ENCODE measurements at regions not wholly inside any gene's neighbourhood (a gene's known extent, or its start where the extent isn't known, plus 50 kb on each side); places are given as distances from the start of the nearest gene placed in this dataset.

DNA sequence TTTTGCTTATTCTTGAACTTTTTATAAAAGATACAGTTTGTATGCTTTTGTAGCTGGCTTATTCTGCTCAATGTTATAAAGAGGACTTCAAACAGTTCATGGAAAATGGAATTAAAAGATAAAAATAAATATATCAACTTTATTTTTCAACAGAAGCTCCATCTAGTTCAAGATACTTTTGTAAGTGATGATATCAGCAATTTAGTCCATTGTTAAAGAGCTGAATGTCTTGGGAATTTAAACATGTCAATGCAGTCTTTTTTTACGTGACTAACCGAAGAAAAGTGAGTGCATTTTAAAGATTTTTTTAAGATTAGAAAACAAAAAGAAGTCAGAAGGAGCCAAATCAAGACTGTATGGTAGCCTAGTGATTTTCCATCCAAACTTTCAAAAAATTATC lies 85.4 kb upstream of the CHST9 start:
- H3K4me3 ChIP-seq (ENCODE audit: low read depth, low read length) = no peak overlapping the region
- no peak for TF ChIP-seq CTCF (IDR thresholded peaks at IDR 0.05; ENCODE audit: insufficient read depth, low read depth, low read length, missing control alignments)
- no peak for DNase-seq (ENCODE audit: low read depth)

DNA sequence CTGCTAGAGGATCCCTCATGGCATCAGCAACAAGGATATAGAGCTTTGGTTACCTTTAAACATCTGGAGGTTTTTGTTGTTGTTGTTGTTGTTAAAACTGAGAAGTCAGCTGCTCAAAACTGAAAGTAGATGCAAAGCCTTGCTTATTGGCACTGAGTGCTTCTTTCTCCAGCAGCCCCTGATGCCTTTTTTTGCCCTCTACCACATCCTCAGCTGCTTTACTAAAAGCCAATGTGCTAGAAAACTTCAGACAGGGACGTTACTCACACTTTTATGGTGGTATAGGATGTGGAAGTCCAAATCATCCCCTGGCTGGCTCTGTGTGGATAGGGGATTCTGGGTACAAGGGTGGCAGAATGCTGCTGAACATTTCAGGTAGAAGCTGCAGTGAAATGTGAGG lies 78.3 kb upstream of the CHST9 start:
- TF ChIP-seq CTCF (IDR thresholded peaks at IDR 0.05; ENCODE audit: insufficient read depth, low read depth, low read length, missing control alignments) = no peak

GRCh38 chr18:27261769-27262549 lies 76.9 kb upstream of the CHST9 start:
- DNase-seq (ENCODE audit: low read depth) = no peak
- no peak overlapping the region for H3K4me3 ChIP-seq (ENCODE audit: low read depth, low read length)
- TF ChIP-seq CTCF (IDR thresholded peaks at IDR 0.05; ENCODE audit: insufficient read depth, low read depth, low read length, missing control alignments) = no peak

More for the DNA sequence above, 78.3 kb upstream of the CHST9 start:
- no peak overlapping the region for H3K4me3 ChIP-seq (ENCODE audit: low read depth, low read length)
- no peak for DNase-seq (ENCODE audit: low read depth)

DNA sequence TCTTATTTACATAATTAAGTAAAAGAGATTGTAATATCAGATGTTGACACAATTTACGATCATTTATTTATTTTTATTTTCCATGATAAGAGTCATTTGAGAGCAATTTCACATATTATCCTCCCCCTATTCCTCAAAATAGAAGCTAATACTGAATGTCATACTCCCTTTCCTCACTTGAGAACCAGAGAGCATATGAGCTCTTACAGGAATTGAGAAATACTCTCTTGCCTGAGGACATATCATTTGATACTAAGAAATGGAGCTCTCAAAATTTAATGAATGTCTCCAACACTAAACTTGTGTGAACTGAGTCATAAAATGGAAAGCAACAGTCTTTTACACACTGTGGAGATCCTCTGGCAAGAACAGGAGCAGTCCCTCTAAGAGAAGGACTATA lies 68.5 kb upstream of the CHST9 start:
- no peak overlapping the region for H3K4me3 ChIP-seq (ENCODE audit: low read depth, low read length)
- no peak for TF ChIP-seq CTCF (IDR thresholded peaks at IDR 0.05; ENCODE audit: insufficient read depth, low read depth, low read length, missing control alignments)
- no peak for DNase-seq (ENCODE audit: low read depth)

- no peak for TF ChIP-seq CTCF (IDR thresholded peaks at IDR 0.05; ENCODE audit: insufficient read depth, low read depth, low read length, missing control alignments)
- DNase-seq (ENCODE audit: low read depth) = no peak
- no peak overlapping the region for H3K4me3 ChIP-seq (ENCODE audit: low read depth, low read length)
Measured at GRCh38 chr18:27250471-27250870, 65.4 kb upstream of the CHST9 start.

- H3K4me3 ChIP-seq (ENCODE audit: low read depth, low read length) = no peak overlapping the region
- no peak for DNase-seq (ENCODE audit: low read depth)
- no peak for TF ChIP-seq CTCF (IDR thresholded peaks at IDR 0.05; ENCODE audit: insufficient read depth, low read depth, low read length, missing control alignments)
Measured at GRCh38 chr18:27249933-27250332, 64.8 kb upstream of the CHST9 start.

DNA sequence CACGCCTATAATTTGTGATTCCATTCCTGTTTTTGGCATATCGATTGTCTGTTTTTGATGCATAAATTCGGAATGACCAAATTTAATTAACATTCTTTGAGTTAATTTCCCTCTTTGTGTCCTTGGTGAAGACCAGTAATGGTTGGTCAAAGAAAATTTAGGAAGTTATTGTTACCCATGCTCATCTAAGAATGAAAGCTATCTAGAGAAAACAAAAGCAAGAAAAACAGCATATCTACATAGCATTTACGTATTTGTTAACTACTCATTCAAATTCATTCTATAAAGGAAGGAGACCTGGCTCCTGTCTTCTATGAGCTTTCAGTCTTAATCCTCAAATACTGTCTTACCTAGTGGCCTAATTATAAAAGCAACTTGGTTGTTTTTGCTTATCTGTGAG lies 59.2 kb upstream of the CHST9 start:
- H3K4me3 ChIP-seq (ENCODE audit: low read depth, low read length) = no peak overlapping the region
- DNase-seq (ENCODE audit: low read depth) = no peak
- no peak for TF ChIP-seq CTCF (IDR thresholded peaks at IDR 0.05; ENCODE audit: insufficient read depth, low read depth, low read length, missing control alignments)
